Left renal pelvis (tissue), 4 donors: ENCODE measurements at regions not wholly inside any gene's neighbourhood (a gene's known extent, or its start where the extent isn't known, plus 50 kb on each side); places are given as distances from the start of the nearest gene placed in this dataset.
"Not testable (repeated sequence)": the region's sequence is repeated elsewhere in the genome, so short reads cannot be mapped to it uniquely, and the experiment has no call there.

Experiments
- DNase-seq, 4 donors: peaks; one replicate each; pipeline ENCODE4 v3.0.0-alpha.2; 2013; ENCODE audit warnings: low read depth in 4 of 4, low spot score in 3 of 4

DNA sequence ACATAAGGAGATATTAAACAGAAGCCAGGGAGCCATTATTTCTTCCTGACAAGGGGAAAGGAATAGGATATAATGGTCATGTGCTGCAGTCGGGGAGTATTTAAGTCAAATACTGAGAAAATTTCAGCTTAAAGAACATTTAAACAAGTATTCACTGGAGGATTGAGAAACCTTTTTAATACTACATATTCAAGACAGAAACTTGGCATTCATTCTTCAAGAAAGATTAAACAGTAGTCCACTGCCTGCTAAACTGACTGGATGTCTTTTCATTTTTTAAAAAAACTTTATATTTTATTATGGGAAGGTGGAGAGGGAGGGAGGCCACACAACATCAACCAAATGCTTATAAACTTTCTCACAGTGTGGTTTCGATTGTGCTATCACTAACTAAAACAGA is 107.4 kb upstream of the CBLB start:
- no peak for DNase-seq

DNA sequence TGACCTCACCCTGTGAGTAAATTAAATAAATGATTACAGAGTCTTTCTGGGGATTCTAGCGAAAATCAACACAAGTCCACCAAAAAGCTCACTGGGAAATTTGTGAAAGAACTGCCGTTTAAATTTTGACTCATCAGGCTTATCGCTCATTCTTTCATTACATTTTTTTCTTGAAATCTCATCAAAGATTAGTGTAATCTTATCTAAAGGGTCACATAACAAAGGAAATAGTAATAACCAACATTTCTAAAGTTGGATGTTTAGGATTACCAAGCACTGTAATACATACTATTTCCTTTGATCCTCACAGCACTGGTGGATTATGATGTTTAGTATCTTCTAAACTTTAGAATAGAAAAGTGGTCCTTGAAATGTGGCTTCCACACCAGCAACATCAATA is 111.1 kb upstream of the CBLB start:
- no peak for DNase-seq

DNA sequence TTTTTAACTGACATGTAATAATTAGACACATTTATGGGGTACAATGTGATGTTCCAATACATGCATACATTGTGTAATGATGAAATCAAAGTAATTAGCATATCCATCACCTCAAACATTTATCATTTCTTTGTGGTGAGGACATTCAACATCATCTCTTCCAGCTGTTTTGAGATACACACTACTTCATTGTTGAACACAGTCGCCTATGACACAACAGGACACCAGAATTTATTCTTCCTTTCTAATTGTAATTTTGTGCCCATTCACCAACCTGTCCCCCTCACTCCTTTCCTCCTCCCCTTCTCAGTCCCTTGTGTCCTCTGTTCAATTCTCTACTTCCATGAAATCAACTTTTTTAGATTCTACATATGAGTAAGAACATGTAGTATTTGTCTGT is 113.4 kb upstream of the CBLB start:
- no peak for DNase-seq

DNA sequence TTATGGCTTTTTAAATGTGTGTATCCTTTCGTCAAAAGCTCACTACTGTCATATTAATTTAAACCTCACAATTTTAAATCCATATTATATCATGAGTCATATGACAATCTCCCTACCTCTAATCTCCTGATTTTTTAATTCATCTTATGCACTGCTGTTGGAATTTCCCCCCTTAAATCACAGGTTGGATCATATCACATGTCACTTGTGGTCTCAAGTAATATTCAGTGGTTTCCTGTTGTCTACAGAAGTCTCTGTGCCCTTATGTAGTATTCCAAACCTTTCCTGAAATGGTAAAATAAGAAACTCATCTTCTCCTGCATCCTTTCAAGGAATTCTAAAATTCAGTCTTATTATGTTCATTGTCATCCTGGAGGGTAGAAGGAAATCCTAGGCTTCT is 116.0 kb upstream of the CBLB start:
- DNase-seq = no peak

DNA sequence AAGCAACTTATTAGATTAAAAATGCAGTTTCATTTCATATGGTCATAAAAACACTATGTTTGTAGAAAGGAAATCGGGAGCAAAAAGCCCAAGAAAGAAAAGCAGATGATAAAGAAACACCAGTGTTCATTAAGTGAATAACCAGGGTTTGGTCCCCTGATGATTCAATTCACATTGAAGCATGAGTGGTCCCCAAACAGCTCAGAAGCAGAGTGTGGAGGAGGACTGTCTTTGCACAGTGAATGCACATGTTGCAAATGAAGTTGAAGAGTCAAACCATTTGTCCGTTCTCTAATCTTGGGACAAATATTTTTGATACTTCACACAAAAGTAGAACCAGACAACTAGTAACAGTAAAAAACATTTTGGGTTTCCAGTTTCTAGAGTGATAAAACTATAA is 117.5 kb upstream of the CBLB start:
- not testable (repeated sequence) for DNase-seq

DNA sequence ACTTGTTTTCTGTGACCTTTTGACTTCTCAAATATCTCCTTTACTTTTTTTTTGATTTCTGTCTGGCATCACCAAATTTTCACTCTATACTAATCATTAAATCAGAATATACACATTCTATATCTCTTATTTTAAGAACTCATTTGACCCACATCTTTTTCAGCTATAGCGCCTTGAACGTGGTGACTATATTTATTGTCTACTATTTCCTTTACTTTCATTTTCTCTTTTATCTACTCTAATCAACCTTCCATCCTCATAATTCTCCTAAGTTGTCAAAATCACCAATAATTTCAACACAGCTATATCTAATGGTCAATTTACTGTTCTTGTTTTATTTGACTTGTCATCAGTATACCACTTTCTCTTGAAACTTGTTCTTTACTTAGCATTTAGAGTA is 119.0 kb upstream of the CBLB start:
- DNase-seq = no peak

DNA sequence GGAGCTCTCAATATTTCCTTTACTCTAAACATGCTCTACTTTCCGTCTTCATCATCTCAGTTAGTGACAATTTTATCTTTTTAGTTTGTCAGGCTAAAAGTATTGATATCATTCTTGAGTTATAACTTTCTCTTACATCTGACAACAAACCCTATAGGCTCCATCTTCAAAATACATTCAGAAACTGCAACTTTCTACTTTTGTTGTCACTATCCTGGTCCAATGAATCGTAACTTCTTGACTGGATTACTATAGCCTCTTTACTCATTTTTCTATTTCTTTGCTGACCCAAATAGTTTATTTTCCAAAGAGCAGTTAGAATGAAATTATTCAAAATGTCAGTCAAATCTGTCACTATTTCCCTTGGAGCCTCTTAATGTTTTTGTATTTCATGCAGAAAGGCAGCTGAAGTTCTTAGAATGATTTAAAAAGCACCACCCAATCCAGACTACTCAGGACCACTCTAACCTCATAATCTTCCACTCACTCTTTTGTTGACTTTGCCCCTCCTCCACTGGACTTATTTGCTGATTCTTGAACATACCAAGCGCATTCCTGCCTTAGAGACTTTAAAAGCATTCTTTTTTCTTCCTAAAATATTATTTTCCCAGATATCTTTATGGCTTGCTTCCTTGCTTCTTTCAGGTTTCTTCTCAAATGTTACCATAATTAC is 119.9 kb upstream of the CBLB start:
- no peak for DNase-seq

DNA sequence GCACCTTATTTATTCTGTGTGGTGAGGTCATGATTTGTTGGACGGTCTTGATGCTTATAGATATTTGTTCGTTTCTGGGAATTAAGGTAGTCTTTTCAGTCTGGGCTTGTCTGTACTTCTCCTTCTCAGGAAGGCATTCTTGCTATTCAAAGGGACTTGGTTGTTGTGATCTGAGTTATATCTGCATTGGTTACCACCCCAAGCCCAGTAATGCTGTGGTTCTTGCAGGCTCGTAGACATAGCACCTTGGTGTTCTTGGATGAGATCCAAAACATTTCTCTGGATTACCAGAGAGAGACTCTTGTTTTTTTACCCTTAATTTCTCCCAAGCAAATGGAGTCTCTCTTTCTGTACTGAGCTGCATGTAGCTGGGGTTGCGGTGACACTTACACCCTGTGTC is 128.0 kb upstream of the CBLB start:
- DNase-seq = no peak

DNA sequence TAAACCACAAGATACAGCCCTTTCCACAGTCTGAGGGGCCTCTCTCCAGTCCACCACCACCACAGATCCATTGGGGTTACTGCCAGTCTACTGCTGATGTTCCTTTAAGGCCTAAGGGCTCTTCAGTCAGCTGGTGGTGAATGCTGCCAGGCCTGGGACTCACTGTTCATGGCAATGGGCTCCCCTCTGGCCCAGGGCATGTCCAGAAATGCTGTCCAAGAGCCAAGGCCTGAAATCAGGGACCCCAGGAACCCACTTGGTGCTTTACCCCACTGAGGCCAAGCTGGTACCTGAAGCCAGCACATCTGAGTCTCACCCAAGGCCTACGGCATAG is 128.6 kb upstream of the CBLB start:
- no peak for DNase-seq

DNA sequence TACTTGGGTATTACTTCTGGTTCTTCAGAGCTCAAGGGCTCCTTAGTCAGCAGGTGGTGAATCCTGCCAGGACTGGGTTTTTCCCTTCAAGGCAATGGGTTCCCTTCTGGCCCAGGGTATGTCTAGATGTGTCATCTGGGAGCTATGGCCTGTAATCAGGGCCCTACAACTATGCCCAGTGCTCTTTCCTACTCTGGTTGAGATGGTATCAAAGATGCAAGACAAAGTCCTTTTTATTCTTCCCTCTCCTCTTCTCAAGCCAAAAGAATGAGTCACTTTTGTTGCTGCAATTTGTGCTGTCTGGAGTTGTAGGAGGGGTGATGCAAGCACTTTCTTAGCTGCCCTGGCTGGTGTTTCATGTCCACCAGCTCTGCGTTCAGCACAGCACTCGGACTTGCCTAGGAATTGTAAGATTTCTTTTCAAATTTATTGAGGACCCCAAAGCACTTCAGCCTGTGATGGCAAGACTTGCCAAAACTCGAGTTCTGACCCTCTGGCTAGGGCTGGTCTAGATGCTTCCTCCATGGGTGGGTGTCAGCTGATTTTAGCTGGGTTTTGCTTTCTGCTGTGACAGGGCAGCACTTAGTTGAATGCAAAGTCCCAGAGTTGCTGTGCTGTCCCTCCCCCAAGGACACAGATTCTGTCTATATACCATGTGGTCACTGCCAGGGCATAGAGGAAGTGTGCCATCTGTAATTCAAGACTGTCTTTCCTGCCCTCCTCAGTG is 129.2 kb upstream of the CBLB start:
- no peak for DNase-seq

DNA sequence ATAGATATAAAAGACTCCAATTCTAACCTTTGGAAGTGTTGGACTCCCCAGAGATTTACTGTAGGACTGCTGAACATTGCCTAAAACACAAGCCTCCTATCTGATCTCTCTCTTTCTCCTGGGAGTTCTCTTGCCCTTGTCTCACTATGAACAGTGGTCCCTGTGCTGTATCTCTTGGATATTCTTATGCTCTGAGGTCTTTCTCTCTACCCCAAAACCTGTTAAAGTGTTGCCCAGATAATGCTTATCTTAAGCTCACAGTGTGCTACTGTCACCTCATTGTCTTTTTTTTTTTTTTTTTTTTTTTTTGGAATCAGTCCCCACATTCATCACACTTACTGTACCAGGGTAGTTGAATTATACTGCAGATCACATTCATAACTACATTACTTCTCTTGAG is 131.0 kb upstream of the CBLB start:
- DNase-seq = no peak

DNA sequence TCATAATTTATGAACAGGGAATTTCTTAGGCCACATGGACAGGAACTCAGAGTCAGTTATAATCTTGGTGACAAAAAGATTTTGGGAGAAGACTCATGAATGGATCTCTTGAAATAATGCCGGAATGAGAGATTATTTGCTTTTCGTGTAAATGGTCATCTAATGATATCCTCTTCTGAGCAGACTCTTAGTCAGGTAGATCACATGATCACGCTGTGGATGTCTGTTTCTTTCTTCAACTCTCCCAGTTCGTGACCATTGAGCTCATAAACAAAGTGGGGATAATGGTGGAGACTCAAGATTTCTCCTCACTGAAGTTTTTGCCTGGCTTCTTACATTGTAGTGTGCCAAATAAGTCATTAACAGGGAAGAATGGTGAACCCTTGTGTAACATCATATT is 133.1 kb upstream of the CBLB start:
- no peak for DNase-seq

DNA sequence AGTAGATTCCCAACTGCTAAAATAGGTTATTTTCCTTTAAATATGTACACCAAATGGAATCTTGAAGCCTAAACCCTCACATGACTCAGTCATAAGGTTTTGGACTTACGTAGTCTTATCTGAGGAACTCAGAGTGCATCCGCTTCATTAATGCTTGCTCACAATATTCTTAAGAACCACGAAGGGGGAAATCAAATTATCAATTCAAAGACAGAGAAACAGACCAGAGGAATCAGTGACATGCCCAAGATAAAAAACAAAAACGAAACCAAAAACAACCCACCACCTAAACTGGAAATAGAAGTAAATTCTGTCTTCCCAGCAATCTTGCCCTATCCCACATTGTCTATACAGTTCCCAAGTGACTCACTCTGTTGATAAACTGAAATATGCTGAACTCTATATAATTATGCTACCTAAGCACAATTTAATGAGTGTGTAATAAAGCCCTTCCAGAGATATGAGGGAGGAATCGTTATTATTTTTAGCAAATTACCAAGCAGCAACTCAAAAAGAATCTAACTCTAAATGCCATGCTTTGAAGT is 135.4 kb upstream of the CBLB start:
- DNase-seq = peak in 1 of 4 donors; percentile 10

DNA sequence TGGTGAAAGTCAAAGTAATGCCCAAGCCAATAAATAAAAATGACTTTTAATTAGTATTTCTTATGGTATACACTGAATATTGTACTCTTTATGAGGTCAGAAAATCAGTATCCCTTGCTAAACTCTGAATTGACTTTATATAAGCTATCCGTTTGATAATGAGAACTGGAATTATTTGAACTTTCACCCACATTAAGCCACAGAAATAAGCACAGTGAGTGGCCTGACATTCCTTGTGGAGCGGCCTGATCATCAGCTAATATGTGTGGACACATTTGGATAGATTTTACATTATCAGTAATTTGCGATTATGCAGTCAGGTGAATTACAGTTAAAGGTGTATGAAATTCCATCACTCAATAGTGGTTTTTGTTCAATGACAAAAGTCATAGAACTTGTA is 136.0 kb upstream of the CBLB start:
- DNase-seq = no peak

DNA sequence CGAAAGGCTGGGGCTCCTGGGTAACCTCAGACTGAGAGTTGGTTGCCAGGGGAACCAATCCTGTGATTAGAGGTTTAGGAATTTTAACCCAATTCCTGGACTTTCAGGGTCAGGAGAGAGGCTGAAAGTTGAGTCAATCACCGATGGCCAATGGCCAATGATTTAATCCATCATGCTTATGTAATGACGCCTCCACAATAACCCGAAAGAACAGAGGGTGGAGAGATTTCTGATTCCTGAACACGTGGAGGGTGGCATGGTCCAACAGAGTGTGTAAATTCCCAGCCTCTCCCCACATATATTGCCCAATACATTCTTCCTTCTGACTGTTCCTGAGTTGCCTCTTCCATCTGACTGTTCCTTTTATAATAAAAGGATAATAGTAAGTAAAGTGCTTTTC is 137.2 kb upstream of the CBLB start:
- DNase-seq = no peak

DNA sequence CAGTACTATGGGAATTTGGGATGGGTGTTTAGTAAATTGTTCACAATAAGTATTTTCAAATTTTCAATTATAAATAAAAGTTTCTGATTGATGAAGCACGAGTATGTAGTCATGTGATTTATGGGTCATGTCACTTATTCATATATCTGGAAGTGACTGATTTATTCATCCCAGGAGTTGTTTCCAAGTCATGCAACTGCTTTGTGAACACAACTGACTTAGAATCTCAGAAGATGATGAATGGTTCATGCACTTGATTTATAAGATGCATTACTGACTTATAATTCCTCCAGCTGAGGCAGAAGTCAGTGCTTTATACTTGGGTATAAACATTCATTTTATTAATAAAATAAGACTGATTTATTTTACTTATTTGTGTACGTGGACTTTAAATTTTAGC is 137.8 kb upstream of the CBLB start:
- DNase-seq = no peak

DNA sequence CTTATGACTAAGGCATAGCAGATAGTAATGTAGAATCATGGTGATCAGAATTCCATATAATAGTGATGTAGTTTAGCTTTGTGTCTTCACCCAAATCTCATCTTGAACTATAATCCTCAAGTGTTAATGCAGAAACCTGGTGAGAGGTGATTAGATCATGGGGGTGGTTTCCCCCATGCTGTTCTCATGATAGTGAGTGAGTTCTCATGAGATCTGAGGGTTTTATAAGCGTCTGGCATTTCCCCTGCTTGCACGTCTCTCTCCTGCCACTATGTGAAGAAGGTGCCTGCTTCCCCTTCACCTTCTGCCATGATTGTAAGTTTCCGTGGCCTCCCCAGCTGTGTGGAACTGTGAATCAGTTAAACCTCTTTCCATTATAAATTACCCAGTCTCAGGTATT is 138.7 kb upstream of the CBLB start:
- DNase-seq = no peak

DNA sequence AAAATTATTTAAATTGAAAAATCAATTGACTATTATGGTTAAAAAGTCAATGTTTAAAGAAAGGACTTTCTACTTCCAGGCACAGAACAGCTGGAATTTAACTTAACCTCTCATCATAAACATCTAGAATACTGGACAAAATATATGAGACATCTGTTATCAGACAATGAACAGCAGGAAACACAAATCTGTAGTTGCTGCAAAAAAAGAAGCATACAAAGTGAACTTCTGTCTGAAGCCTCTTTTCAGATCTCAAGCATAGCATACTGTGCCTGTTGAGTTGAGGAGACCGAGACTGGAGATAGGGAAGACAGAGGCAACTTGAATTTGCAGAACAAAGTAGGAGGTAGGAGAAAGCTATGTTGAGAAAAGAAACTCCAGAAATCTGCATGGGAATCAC is 140.0 kb upstream of the CBLB start:
- DNase-seq = peak in 2 of 4 donors; percentile 14 to 25

DNA sequence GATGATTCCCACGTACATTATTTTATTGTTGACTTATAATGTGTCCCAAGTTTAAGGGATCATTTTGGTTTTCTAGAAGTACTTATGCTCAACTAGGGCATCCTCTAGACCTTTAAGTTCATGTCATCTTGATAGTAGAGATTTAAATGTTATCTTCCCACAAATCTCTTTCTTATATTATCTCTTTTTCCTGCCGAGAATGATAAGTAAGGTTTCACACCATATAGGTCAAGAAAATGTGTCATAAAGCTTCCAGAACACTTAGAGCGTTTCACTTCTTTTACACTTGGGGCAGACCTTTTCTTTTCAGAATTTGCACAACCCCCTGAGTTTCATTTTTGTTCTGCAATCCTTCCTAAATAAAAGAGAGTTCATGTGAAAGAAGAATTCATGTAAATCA is 142.0 kb upstream of the CBLB start:
- DNase-seq = no peak

DNA sequence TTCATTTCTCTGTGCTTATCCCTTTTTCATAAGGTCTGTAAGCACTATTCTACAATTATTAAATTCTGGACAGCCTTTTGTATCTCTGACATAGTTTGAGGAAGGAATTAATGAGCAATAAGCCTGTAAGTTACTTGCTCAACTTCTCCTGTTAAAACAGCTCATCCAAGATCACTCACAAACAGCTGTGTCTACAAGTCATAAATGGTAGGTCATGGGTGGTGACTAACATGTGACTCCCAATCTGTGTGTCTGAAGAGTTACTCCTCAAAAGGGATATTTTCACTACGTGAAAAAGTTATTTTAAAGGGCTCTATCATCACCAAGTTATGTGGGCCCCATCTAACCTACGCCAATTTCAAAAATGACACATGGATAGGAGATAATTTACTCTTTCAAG is 145.2 kb upstream of the CBLB start:
- DNase-seq = no peak

DNA sequence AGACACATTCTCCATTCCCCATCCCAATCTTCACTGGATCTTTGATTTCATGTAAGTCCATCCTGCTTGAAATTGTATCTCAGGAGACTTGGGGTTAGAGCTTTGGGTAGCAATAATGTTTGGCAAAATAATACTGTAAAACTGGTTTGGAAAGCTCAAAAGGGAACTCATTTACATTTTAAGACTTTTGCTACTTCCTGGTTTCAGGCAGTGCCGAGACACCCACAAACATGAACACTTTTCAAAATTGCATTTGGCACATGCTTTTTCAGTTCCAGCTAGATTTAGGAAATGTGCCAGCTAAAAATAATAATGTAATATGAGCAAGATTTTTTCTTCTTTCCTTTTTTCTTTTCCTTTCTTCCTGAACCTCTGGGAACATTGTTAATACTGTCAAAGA is 145.7 kb upstream of the CBLB start:
- DNase-seq = no peak

DNA sequence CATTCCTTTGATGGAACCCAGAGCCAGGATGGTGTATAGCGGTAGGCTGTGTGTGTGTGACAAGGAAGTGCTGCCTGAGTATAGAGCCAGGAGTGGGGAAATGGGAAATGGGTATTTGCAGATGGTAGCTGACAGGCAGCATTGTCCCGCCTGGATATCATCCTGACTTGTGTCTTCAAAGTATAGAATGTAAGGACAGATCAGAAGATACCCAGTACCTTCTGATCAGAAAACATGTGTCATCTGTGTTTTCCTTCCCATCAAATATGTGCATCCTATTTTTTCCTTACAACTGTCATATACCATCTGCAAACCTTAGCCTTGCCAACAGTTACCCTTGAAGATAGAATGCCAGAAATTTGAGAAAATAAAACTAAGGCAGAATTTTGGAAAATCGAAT is 146.2 kb upstream of the CBLB start:
- DNase-seq = no peak

DNA sequence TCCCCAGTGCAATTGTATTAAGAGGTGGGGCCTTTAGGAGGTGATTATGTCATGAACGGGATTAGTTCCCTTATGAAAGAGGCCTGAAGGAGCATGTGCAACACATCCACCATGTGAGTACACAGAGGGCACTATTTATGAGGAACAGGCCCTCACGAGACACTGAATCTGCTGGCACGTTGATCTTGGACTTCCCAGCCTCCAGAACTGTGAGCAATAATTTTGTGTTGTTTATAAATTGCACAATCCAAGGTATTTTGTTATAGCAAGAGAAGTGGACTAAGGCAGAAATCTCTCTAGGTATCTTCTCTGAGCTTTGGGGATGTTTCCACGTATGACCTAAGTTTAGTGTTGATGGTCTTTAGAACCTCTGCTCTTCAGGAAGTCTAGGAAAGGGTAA is 149.3 kb upstream of the CBLB start:
- DNase-seq = no peak
